ENCODE measurements at regions not wholly inside any gene's neighbourhood (a gene's known extent, or its start where the extent isn't known, plus 50 kb on each side); places are given as distances from the start of the nearest gene placed in this dataset.

DNA sequence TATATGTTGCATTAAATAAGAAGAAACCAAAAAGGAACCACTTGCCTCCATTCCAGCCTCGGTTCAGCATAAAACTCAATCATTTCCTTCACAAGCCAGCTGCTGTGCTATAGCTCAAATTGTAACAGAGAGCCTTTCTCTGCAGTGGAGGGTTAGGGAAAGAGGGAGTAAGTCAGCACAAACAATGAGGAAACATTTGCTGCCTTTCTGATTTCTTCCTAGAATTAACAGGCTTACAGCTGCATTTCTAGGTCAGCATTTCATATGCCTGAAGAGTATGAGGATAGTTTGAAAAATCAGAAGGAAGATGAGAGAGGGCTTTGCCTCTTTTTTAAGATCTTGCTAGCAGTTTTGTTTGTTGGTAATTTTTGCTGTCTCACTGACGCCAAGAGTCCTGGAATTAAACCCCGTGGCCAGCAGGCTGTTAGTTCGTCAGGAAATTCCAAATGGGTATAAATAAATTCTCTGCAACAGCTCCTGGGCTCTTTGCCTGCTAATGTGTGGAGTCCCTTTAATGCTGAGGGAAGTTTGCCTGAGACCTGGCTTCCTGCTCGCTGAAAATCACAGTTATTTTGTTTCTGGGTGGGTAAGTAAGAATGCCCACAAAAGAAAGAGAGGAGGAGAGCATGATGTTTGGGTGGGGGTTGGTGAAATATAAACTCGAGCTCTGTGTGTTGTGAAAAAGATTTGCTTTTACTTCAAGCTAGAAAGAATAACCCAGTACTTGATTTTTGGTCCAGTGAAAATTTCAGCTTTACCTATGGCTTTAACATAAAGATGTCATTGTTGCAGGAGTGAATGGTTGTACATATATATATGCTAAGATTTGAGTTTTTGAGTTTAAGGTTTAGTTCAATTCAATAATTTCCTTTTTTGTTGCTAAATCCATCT is 148.1 kb upstream of the DMRT1 start:
- no peak for DNase-seq (ENCODE audit: low spot score)

DNA sequence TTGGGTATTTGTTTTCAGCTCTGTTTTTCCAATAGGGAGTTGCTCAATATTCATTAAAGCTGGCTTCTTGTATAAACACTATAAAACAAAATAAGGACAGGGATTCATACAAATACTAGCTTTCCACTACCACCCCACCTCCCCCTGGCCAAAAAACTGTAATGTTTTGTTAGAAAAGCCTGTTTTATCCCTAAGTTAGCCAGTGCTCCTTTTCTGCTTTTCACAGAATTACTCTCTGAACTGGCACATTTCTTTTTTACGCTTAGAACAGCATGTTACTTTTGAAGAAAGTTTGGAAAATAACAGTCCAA is 147.4 kb upstream of the DMRT1 start:
- DNase-seq (ENCODE audit: low spot score): no peak

DNA sequence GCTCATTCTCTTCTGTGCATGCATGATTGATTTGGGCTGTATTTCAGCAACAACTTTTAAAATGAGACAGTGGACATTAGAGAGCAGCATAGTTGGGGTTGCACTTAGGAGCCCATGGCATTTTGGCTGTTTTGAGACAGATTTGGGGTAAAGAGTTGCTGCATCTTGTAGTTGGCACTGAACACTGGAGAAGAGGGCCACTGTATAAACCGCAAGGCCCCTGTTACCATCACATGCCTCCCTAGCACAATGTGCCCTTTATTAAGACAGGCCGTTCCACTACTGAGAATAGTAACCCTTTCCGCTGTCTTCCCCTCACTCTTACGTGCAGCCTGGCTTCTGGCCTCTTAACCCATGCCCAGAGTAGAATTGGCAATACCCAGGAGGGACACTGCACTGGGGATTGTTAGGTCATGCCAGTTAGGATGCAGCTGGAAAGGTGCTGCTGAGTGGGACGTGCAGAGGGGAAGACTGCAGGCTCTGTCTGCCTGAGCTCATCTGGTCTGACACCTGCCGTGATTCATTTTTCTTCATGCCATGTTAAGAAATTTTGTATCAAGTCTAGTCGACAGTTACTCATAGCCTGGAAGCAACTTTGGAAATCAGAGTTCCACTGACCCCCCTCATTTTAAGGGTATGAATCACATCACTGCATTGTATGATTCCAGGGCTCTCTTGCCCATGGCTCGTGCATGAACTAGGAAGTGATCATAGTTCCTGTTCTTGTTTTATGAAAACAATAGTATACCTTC is 146.9 kb upstream of the DMRT1 start:
- no peak for DNase-seq (ENCODE audit: low spot score)

DNA sequence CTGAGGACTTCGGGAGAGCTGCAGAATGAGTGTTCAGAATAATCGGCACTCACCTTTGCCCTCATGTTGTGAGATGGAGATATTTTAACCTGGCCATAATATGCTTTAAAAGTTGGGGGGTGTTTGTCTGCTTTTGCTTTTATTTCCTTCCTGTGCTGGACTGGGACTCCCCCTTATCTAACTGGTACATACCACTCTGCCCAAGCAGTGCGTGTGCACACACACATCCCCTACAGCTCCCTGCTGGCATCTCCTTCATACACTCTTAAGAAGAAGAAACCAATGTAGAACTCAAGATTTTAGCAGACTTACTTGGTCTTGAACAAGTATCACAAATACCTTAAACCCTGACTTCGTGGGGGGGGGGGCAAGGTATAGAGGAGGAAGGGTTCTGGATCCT is 146.2 kb upstream of the DMRT1 start:
- DNase-seq (ENCODE audit: low spot score): no peak

DNA sequence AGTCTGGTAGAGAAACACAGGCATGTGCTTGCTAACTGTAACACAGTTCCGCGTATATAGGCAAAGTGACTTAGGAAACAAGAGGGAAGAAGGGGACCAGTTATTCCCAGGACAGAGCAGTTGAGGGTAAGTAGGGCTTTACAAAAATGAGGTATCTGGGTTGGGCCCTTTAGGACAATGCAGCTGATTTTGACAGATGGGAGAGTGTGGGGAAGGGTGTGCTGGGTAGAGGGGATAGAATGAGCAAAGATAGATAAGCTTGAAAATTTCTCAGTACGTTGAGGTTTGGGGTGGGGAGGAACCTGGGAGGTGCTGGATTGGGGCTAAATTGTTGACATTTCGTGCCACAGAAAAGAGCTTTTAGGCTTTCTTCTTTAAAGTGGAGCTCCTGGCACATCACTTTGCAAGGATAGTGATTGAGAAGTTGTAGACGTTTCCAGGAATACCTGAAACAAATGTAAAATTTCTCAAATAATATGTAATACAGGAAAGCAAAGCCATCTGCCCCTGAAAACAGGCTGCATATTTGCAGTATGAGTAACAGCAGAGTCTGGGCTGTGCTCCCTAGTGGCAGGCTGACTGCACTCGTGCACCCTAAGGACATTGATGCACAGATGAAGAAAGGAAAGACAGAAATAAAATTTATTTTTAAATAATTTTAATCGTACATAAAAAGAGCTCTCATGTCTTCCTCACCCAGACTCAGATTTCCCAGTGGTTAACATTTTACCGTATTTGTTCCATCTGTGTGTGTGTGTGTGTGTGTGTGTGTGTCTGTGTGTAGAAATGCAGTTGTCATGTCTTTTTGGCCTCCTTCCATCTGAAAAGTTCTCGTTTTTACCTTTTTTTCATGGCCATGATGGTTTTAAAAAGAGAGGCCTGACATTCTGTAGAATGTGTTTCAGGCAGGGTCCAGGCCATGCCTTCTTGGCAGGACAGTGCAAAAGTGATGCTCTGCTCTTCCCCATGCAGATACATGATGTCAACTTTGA is 144.9 kb upstream of the DMRT1 start:
- DNase-seq (ENCODE audit: low spot score): no peak

GRCh38 chr9:698276-698675 is 143.2 kb upstream of the DMRT1 start:
- DNase-seq (ENCODE audit: low spot score): no peak

GRCh38 chr9:698954-699353 is 142.5 kb upstream of the DMRT1 start:
- DNase-seq (ENCODE audit: low spot score): no peak

DNA sequence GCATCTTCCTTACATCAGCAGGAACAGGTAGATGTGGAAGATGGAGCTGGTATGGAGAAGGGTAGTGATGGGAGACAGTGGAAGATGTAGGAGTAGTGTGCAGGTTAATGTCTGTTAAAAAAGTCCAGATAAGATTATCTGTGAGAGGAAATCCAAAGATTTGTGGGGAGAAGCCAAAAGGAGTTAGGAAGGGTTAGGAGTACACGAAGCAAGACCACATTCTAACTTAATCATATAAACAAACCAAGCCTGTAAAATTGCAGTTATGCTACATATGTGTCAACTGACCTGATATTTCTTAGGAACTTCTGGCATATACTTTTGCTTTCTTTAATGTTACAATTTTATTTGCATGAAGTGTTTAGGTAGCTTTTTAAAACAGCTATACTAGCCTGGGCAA is 142.1 kb upstream of the DMRT1 start:
- no peak for DNase-seq (ENCODE audit: low spot score)

GRCh38 chr9:700365-701282 is 140.9 kb upstream of the DMRT1 start:
- no peak for DNase-seq (ENCODE audit: low spot score)

GRCh38 chr9:703392-703791 is 138.1 kb upstream of the DMRT1 start:
- no peak for DNase-seq (ENCODE audit: low spot score)

DNA sequence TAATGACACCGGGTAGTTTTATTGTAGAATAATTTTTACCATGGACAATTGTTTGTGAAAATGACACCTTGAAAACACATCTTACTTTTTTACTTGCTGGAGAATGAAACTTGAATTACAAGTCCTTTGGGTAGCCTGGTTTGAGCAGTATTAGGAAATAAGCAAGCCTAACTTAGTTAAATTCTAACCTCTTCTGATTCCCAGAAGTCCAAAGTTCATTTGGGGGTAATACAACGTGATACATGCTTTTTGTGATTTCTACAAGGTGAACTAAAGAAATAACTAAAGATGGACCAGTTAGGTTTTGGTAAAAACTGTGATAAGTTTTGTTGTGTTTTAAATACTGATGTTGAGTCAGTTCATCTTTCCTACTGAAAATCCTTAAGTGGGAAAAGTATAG is 135.4 kb upstream of the DMRT1 start:
- no peak for DNase-seq (ENCODE audit: low spot score)

DNA sequence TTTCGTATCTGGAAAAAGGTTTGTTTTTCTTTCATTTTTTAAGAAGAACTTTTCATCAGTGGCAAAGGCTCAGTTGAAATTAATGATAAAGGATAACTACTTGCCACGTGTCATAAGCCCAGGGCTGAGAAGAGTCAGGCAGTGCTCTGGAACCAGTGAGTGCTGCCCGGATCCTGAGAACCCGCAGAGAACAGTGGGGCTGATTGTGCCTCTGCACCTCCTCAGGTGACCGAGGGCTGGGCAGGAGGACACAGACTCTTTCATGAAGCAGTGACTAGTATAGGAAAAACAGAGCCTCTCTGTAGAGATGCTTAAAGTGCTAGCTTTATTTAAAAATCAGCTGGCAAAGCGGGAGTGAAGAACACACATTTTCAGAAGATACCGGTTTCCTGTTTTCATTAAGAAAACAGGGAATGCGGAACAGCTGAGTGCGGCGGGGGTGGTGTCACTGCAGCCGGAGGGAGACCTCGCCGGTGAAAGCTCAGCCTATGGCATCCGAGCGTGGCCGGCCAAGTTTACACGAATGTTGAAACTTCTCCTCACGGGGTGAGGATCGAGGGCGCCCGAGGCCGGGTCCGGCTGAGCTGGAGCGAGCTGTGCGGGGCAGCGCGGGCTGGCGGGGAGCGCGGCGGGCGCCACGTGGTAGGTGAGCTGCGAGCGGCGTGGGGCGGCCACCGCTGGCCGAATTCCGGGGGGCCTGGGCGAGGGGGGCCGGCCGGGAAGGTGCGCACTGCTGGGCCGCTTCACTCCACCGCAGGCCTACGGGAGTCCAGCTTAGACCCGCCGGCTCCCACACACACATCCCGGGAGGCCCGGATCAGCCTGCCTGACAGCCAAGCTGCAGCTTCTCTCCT is 134.7 kb upstream of the DMRT1 start:
- peak; percentile 79 for DNase-seq (ENCODE audit: low spot score)

DNA sequence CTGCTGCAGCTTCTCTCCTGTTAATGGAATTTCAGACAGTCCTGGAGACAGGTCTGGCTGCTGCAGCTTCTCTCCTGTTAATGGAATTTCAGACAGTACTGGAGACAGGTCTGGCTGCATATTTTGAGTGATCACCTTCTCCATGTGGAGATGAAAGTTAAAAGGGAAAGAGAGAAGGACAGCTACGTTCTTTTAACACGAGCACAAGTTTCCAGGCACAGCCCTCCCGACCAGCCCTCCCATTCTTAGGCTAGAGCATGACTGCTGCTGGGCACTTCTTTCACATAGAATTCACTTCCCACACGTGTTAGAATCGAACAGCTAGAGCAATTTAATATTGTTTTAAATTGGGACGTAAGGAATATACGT is 133.3 kb upstream of the DMRT1 start:
- DNase-seq (ENCODE audit: low spot score): no peak

DNA sequence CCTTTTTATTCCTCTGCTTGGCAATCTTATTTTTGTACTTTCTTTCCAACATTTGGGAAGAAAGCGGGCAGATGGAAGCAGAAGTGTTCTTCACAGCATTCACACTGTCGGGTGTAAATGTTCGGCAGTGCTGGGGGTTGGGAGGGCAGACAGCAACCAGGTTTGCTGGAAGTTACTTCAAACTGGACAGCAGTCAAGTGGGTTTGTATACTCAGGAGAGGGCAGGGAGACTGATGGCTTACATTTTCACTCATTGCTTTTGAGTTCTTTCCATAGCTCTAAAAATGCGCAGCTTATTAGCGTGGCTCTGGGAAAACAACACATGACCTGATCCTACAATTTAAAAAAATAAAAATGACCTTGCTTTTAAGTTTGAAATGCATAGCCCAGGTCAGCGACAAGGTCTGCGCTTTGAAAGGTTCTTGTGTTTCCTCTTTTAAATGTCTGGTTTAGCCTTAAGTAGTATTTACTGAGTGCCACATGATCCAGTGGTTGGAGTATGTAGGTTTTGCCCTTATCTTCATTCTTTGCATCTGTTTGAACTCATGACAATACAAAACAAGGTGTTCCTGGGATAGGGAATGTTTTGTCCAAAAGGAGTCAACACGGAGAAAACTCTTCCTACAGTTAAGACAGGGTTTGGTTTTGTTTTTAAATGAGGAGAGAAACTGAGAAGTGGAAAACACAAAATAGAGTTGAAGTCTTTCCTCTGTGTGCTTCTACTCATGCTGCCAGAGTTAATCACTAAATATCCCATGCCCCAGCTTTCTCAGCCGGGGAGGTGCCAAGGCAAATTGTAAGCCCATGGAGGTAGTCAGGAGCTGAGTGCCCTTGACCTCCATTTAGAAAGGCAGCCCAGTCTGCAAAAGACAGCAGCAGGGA is 132.7 kb upstream of the DMRT1 start:
- no peak for DNase-seq (ENCODE audit: low spot score)

- DNase-seq (ENCODE audit: low spot score): no peak
Observed at GRCh38 chr9:710951-711745, 130.3 kb upstream of the DMRT1 start.

DNA sequence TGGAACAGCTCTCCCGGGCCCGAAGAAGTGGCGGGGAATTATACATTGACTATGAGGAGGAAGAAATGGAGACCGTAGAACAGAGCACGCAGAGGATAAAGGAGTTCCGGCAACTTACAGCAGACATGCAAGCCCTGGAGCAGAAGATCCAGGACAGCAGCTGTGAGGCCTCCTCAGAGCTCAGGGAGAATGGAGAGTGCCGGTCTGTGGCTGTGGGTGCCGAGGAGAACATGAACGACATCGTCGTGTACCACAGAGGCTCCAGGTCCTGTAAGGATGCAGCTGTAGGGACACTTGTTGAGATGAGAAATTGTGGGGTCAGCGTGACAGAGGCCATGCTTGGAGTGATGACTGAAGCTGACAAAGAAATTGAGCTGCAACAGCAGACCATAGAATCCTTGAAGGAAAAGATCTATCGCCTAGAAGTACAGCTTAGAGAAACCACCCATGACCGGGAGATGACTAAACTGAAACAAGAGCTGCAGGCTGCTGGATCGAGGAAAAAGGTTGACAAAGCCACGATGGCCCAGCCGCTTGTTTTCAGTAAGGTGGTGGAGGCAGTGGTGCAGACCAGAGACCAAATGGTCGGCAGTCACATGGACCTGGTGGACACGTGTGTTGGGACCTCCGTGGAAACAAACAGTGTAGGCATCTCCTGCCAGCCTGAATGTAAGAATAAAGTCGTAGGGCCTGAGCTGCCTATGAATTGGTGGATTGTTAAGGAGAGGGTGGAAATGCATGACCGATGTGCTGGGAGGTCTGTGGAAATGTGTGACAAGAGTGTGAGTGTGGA is 129.5 kb upstream of the DMRT1 start:
- DNase-seq (ENCODE audit: low spot score): no peak

DNA sequence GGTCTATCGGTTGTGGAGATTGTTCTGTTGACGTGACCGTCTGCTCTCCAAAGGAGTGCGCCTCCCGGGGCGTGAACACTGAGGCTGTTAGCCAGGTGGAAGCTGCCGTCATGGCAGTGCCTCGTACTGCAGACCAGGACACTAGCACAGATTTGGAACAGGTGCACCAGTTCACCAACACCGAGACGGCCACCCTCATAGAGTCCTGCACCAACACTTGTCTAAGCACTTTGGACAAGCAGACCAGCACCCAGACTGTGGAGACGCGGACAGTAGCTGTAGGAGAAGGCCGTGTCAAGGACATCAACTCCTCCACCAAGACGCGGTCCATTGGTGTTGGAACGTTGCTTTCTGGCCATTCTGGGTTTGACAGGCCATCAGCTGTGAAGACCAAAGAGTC is 128.9 kb upstream of the DMRT1 start:
- DNase-seq (ENCODE audit: low spot score): no peak

- no peak for DNase-seq (ENCODE audit: low spot score)
Observed at GRCh38 chr9:713091-713490, 128.4 kb upstream of the DMRT1 start.

All from ecto neural progenitor cell (in vitro differentiated cells).